MCF 10A (cell line): ENCODE measurements at regions not wholly inside any gene's neighbourhood (a gene's known extent, or its start where the extent isn't known, plus 50 kb on each side); places are given as distances from the start of the nearest gene placed in this dataset.

Source experiments
- BruUV-seq: library from RNA; stranded (reverse); fragments of 400-500 nt; replicated peaks from 2 replicates; lab custom pipeline; 2021; lab: Mats Ljungman, UMichigan
- CTCF ChIA-PET: fragments of 300-600 bp; sonication (Branson Sonifier 250); formaldehyde crosslinking; extraction: SDS; loops from one replicate; lab custom pipeline; 2021; ENCODE audit warnings: antibody characterized with exemption, inconsistent platforms; lab: Yijun Ruan, JAX
- POLR2A ChIA-PET: fragments of 300-600, 350-650 bp; sonication (Branson Sonifier 250); formaldehyde crosslinking; extraction: SDS; loops from one replicate; lab custom pipeline; 2020; ENCODE audit warnings: antibody characterized with exemption, inconsistent platforms; lab: Yijun Ruan, JAX
- DNase-seq: peaks from one replicate; pipeline ENCODE4 v3.0.0-alpha.2; 2018; ENCODE audit not compliant: unreplicated experiment
- H3K27ac Mint-ChIP-seq: one replicate; pipeline ENCODE4 v1.8.0; 2022; ENCODE audit warnings: mild to moderate bottlenecking, low read depth, mixed read lengths; ENCODE audit not compliant: unreplicated experiment
- H3K27me3 Mint-ChIP-seq: one replicate; pipeline ENCODE4 v1.8.0; 2022; ENCODE audit warnings: mixed read lengths; ENCODE audit not compliant: insufficient read depth, unreplicated experiment
- H3K36me3 Mint-ChIP-seq: one replicate; pipeline ENCODE4 v1.8.0; 2022; ENCODE audit warnings: mild to moderate bottlenecking, moderate library complexity, mixed read lengths; ENCODE audit not compliant: insufficient read depth, unreplicated experiment
- H3K4me1 Mint-ChIP-seq: one replicate; pipeline ENCODE4 v1.8.0; 2022; ENCODE audit warnings: mixed read lengths; ENCODE audit not compliant: insufficient read depth, unreplicated experiment
- H3K4me3 Mint-ChIP-seq: one replicate; pipeline ENCODE4 v1.8.0; 2022; ENCODE audit warnings: mild to moderate bottlenecking, moderate library complexity, mixed read lengths; ENCODE audit not compliant: unreplicated experiment
- H3K9me3 Mint-ChIP-seq: one replicate; pipeline ENCODE4 v1.8.0; 2022; ENCODE audit warnings: mixed read lengths; ENCODE audit not compliant: unreplicated experiment
- CTCF ChIP-seq: fragments of 200-600 bp; IDR thresholded peaks from one replicate; pipeline ENCODE4 v1.8.0; 2022; ENCODE audit warnings: antibody characterized with exemption, mild to moderate bottlenecking; ENCODE audit not compliant: unreplicated experiment
- intact Hi-C: fragments of 100-400 bp; cut with micrococcal nuclease; formaldehyde crosslinking; loops from 2 replicates; pipeline ENCODE4 v1.14.1; 2022

- intact Hi-C loops: no loop called here
- Mint-ChIP-seq H3K4me3 (no peak overlapping the region), H3K27ac (no peak overlapping the region), H3K4me1 (no peaks in the 10 kb centered on the region), H3K36me3 (no peaks in the 10 kb centered on the region), H3K27me3 (no peaks in the 10 kb centered on the region), H3K9me3 (peaks cover 9% of the 10 kb centered on the region)
- CTCF ChIA-PET: interaction anchor here (0.6 kb wide), 1 partner anchor 821 kb away, joined by 3 read pairs; no protein-coding TSS in a partner anchor
- DNase-seq: no peak
- POLR2A ChIA-PET: no interaction called here
- TF ChIP-seq CTCF: no peak
- no TSS peak for BruUV-seq
Measured at GRCh38 chr5:26470439-26470838, 567.9 kb downstream of the CDH9 start.

- no peak for TF ChIP-seq CTCF
- Mint-ChIP-seq H3K27ac (no peak overlapping the region), H3K4me3 (no peak overlapping the region), H3K36me3 (no peaks in the 10 kb centered on the region), H3K27me3 (no peaks in the 10 kb centered on the region), H3K4me1 (no peaks in the 10 kb centered on the region), H3K9me3 (no peaks in the 10 kb centered on the region)
- intact Hi-C loops: no loop called here
- no TSS peak for BruUV-seq
- DNase-seq: no peak
- CTCF ChIA-PET: interaction anchor here (0.8 kb wide), 1 partner anchor 11 kb away, joined by 4 read pairs; no protein-coding TSS in a partner anchor
- POLR2A ChIA-PET: no interaction called here
Measured at GRCh38 chr5:26439121-26439520, 599.3 kb downstream of the CDH9 start.

- intact Hi-C loops: no loop called here
Measured at GRCh38 chr5:26434688-26435087, 603.7 kb downstream of the CDH9 start.

GRCh38 chr5:26432386-26432785, 606.0 kb downstream of the CDH9 start:
- H3K4me1 Mint-ChIP-seq: no peaks in the 10 kb centered on the region
- no peak overlapping the region for H3K4me3 Mint-ChIP-seq
- no TSS peak for BruUV-seq
- H3K36me3 Mint-ChIP-seq: no peaks in the 10 kb centered on the region
- POLR2A ChIA-PET: interaction anchor here (1.0 kb wide), 1 partner anchor 36 kb away, joined by 4 read pairs; no protein-coding TSS in a partner anchor
- TF ChIP-seq CTCF: no peak
- no peaks in the 10 kb centered on the region for H3K9me3 Mint-ChIP-seq
- H3K27me3 Mint-ChIP-seq: no peaks in the 10 kb centered on the region
- CTCF ChIA-PET: interaction anchor here (0.7 kb wide), 1 partner anchor 82 kb away, joined by 3 read pairs; no protein-coding TSS in a partner anchor
- no peak for DNase-seq
- H3K27ac Mint-ChIP-seq: no peak overlapping the region
- intact Hi-C loops: no loop called here

More at GRCh38 chr5:26434688-26435087, 603.7 kb downstream of the CDH9 start:
- no TSS peak for BruUV-seq
- no peak for DNase-seq
- no peaks in the 10 kb centered on the region for H3K36me3 Mint-ChIP-seq
- TF ChIP-seq CTCF: no peak
- H3K4me3 Mint-ChIP-seq: no peak overlapping the region
- CTCF ChIA-PET: no interaction called here
- no peak overlapping the region for H3K27ac Mint-ChIP-seq
- H3K4me1 Mint-ChIP-seq: no peaks in the 10 kb centered on the region
- POLR2A ChIA-PET: interaction anchor here (0.6 kb wide), 1 partner anchor 305 kb away, joined by 4 read pairs; no protein-coding TSS in a partner anchor
- H3K9me3 Mint-ChIP-seq: no peaks in the 10 kb centered on the region
- no peaks in the 10 kb centered on the region for H3K27me3 Mint-ChIP-seq
